B cell (primary cell): ENCODE measurements at regions not wholly inside any gene's neighbourhood (a gene's known extent, or its start where the extent isn't known, plus 50 kb on each side); places are given as distances from the start of the nearest gene placed in this dataset.

Experiments
- ATAC-seq: fragments of 200-7000 bp; cut with Tn5 transposase; one replicate; pipeline ENCODE4 v1.10.0; 2021; ENCODE audit warnings: low read depth, mild to moderate bottlenecking, moderate number of reproducible peaks, moderate library complexity
- CTCF ChIA-PET: fragments of 350-600 bp; sonication (Branson Sonifier 250); formaldehyde crosslinking; loops from one replicate; lab custom pipeline; 2021; ENCODE audit warnings: antibody characterized with exemption, inconsistent platforms; lab: Charles Lee
- POLR2A ChIA-PET: fragments of 350-600 bp; sonication (Branson Sonifier 250); formaldehyde crosslinking; loops from one replicate; lab custom pipeline; 2021; ENCODE audit warnings: antibody characterized with exemption; lab: Charles Lee
- DNase-seq: peaks from one replicate; pipeline ENCODE4 v3.0.0; 2013
- H2AFZ ChIP-seq: 2 replicates; pipeline ENCODE4 v1.6.1; 2012; ENCODE audit warnings: mild to moderate bottlenecking, low read depth, low read length; ENCODE audit not compliant: insufficient read depth, poor library complexity, severe bottlenecking
- H3K27ac ChIP-seq, 2 donors: 1 replicate in 1 of 2; 2 replicates in 1 of 2; pipeline ENCODE4 v1.5.1; 2012 to 2013; ENCODE audit warnings: low read length in 2 of 2, mild to moderate bottlenecking in 2 of 2, moderate library complexity in 1 of 2
- H3K27me3 ChIP-seq, 4 experiments: fragments of 200-600 bp in 1 of 4; sonication (generic) in 1 of 4; replicated peaks in 1 of 4; 1 replicate in 2 of 4; 2 replicates in 2 of 4; pipeline versions ENCODE4 v1.6.1 to v1.7.0; 2013 to 2016; ENCODE audit warnings: low read length in 3 of 4, mild to moderate bottlenecking in 2 of 4, mixed read lengths in 1 of 4, moderate library complexity in 1 of 4; ENCODE audit not compliant: insufficient read depth in 4 of 4, control insufficient read depth in 3 of 4; ENCODE audit errors: control extremely low read depth in 1 of 4
- H3K36me3 ChIP-seq, 2 experiments: replicated peaks in 1 of 2; 1 replicate in 1 of 2; 2 replicates in 1 of 2; pipeline versions ENCODE4 v1.6.1 to v1.7.1; 2013; ENCODE audit warnings: low read length in 1 of 2; ENCODE audit not compliant: insufficient read depth in 2 of 2, control insufficient read depth in 1 of 2; ENCODE audit errors: control extremely low read depth in 1 of 2, extremely low read depth in 1 of 2
- H3K4me1 ChIP-seq, 2 donors: fragments of 200-600 bp in 1 of 2; sonication (generic) in 1 of 2; 1 replicate in 1 of 2; 2 replicates in 1 of 2; pipeline versions ENCODE4 v1.5.1 to v1.6.1; 2013 to 2017; ENCODE audit warnings: low read length in 2 of 2; ENCODE audit not compliant: control insufficient read depth in 2 of 2, insufficient read depth in 2 of 2
- H3K4me2 ChIP-seq: replicated peaks from 2 replicates; pipeline ENCODE3; 2012; ENCODE audit warnings: mild to moderate bottlenecking, low read depth, low read length; ENCODE audit not compliant: poor library complexity, severe bottlenecking
- H3K4me3 ChIP-seq, 5 experiments: fragments of 200-600 bp in 1 of 5; sonication (generic) in 1 of 5; 1 replicate in 3 of 5; 2 replicates in 2 of 5; pipeline versions ENCODE4 v1.5.1 to v1.7.0; 2011 to 2016; ENCODE audit warnings: low read length in 4 of 5, mild to moderate bottlenecking in 4 of 5, low read depth in 2 of 5, control low read depth in 1 of 5, moderate library complexity in 1 of 5; ENCODE audit not compliant: insufficient read depth in 1 of 5; ENCODE audit errors: control extremely low read depth in 1 of 5, extremely low read depth in 1 of 5
- H3K79me2 ChIP-seq: fragments of 200-600 bp; sonication (generic); one replicate; pipeline ENCODE4 v1.6.0; 2016; ENCODE audit warnings: low read length; ENCODE audit not compliant: control insufficient read depth, insufficient read depth
- H3K9ac ChIP-seq: fragments of 200-600 bp; sonication (generic); 2 replicates; pipeline ENCODE4 v1.6.1; 2017; ENCODE audit warnings: mild to moderate bottlenecking, low read length, moderate library complexity
- H3K9me3 ChIP-seq, 3 donors: one replicate each; pipeline versions ENCODE4 v1.6.1 to v1.7.1; 2013; ENCODE audit warnings: low read length in 2 of 3; ENCODE audit not compliant: control insufficient read depth in 2 of 3, insufficient read depth in 1 of 3; ENCODE audit errors: control extremely low read depth in 1 of 3
- H4K20me1 ChIP-seq: 2 replicates; pipeline ENCODE4 v1.6.0; 2012; ENCODE audit warnings: mild to moderate bottlenecking, low read length; ENCODE audit not compliant: insufficient read depth, control insufficient read depth, poor library complexity, severe bottlenecking
- H3K27ac Mint-ChIP-seq: one replicate; pipeline ENCODE4 v1.8.0; 2021; ENCODE audit warnings: mixed read lengths
- H3K27me3 Mint-ChIP-seq: one replicate; pipeline ENCODE4 v1.8.0; 2021; ENCODE audit warnings: mixed read lengths
- H3K4me1 Mint-ChIP-seq: one replicate; pipeline ENCODE4 v1.8.0; 2021; ENCODE audit warnings: mixed read lengths
- H3K4me3 Mint-ChIP-seq: one replicate; pipeline ENCODE4 v1.8.0; 2021; ENCODE audit warnings: mixed read lengths
- H3K9me3 Mint-ChIP-seq: one replicate; pipeline ENCODE4 v1.8.0; 2022; ENCODE audit warnings: mixed read lengths; ENCODE audit not compliant: insufficient read depth
- EZH2 ChIP-seq: IDR thresholded peaks from 2 replicates; pipeline ENCODE4 v1.6.1; 2012; ENCODE audit warnings: borderline replicate concordance, low read depth, mild to moderate bottlenecking, moderate library complexity, low read length; ENCODE audit not compliant: insufficient read depth, poor library complexity, severe bottlenecking
- WGBS: methylation state at CpG from one replicate; pipeline ENCODE4 v1.1.5; 2013; ENCODE audit warnings: missing lambda C conversion rate; ENCODE audit not compliant: insufficient coverage; 5-methylcytosine and 5-hydroxymethylcytosine counted together
- intact Hi-C: fragments of 100-400 bp; cut with micrococcal nuclease; formaldehyde crosslinking; loops from one replicate; pipeline ENCODE4 v1.10.0; 2022
- TF ChIP-seq, protein P1 (sequence below): fragments of 200-600 bp; IDR thresholded peaks from one replicate; pipeline ENCODE4 v1.8.0; 2022; ENCODE audit warnings: antibody characterized with exemption, mild to moderate bottlenecking

DNA sequence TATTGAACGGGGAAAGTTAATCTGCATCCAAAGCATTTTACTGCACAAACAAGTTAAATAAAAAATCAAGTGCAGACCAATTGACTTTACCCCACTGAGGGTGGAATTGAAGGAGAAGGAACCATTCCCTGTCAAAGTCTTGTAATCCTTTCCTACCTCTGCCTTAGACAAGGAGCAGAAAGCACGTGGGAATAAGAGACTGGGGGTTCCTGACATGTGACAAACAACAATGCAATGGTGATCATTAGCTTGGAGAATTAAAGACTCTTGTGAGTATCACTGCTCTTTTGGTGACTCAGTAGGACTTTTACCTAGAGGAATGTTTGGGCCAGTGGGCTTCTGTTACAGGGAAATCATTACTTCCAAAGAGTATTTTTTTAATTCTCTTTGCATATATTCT, 779.5 kb downstream of the TLR4 start:
- Histone ChIP-seq H3K27me3 (no peaks in the 10 kb centered on the region), H3K9ac (no peak overlapping the region), H3K9me3 (no peaks in the 10 kb centered on the region), H3K4me2 (no peak overlapping the region), H4K20me1 (no peaks in the 10 kb centered on the region), H3K4me3 (no peak overlapping the region), H2AFZ (no peak overlapping the region), H3K27ac (no peak overlapping the region), H3K79me2 (no peaks in the 10 kb centered on the region), H3K4me1 (no peaks in the 10 kb centered on the region), H3K36me3 (no peaks in the 10 kb centered on the region)
- TF ChIP-seq EZH2, result no peak
- TF ChIP-seq, protein P1, sequence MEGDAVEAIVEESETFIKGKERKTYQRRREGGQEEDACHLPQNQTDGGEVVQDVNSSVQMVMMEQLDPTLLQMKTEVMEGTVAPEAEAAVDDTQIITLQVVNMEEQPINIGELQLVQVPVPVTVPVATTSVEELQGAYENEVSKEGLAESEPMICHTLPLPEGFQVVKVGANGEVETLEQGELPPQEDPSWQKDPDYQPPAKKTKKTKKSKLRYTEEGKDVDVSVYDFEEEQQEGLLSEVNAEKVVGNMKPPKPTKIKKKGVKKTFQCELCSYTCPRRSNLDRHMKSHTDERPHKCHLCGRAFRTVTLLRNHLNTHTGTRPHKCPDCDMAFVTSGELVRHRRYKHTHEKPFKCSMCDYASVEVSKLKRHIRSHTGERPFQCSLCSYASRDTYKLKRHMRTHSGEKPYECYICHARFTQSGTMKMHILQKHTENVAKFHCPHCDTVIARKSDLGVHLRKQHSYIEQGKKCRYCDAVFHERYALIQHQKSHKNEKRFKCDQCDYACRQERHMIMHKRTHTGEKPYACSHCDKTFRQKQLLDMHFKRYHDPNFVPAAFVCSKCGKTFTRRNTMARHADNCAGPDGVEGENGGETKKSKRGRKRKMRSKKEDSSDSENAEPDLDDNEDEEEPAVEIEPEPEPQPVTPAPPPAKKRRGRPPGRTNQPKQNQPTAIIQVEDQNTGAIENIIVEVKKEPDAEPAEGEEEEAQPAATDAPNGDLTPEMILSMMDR, result no peak
- ATAC-seq (no peak), DNase-seq (no peak)
- intact Hi-C loops, result no loop called here
- Mint-ChIP-seq H3K9me3 (no peaks in the 10 kb centered on the region), H3K4me3 (no peak overlapping the region), H3K27ac (no peak overlapping the region), H3K27me3 (no peaks in the 10 kb centered on the region), H3K4me1 (no peaks in the 10 kb centered on the region)
- 38% methylated on average over 1 of the region's 2 CpGs for WGBS
- ChIA-PET CTCF (no interaction called here), POLR2A (no interaction called here)

DNA sequence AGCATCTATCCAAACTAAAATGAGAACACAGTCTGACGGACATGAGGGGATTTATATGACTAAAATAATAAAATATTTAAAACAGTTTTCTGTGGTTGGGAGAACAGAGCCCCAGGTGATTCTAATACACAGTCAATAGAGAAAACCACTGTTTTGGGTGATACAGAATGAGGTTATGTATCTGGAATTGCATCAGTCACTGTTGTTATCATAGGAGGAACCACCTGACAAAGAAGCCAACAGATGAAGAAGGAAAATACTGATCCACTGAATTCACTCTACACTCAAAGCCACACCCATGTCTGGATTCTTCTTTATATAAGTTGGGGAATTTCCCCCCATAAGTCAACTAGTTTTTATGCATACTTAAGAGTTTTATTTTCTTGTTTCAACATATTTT, 799.0 kb downstream of the TLR4 start:
- DNase-seq (no peak), ATAC-seq (no peak)
- intact Hi-C loops, result no loop called here
- no peaks in the 10 kb centered on the region for H3K4me1 ChIP-seq
- H3K27ac ChIP-seq, result no peak overlapping the region
- no CpG with 5 or more reads among the region's 1 CpG for WGBS
- H3K27me3 ChIP-seq, result no peaks in the 10 kb centered on the region
- ChIA-PET CTCF (no interaction called here), POLR2A (no interaction called here)
- H2AFZ ChIP-seq, result no peak overlapping the region
- no peak overlapping the region for H3K4me2 ChIP-seq
- no peak overlapping the region for H3K9ac ChIP-seq
- TF ChIP-seq, protein P1, result no peak
- no peak for TF ChIP-seq EZH2
- Mint-ChIP-seq H3K9me3 (peaks cover 4% of the 10 kb centered on the region), H3K27ac (no peak overlapping the region), H3K4me1 (no peaks in the 10 kb centered on the region), H3K27me3 (no peaks in the 10 kb centered on the region), H3K4me3 (no peak overlapping the region)
- H3K36me3 ChIP-seq, result no peaks in the 10 kb centered on the region
- no peak overlapping the region for H3K4me3 ChIP-seq
- H4K20me1 ChIP-seq, result no peaks in the 10 kb centered on the region
- H3K9me3 ChIP-seq, result peaks cover 0 to 3% (median 0%) of the 10 kb centered on the region in 3 donors
- H3K79me2 ChIP-seq, result no peaks in the 10 kb centered on the region
